ENCODE measurements at regions not wholly inside any gene's neighbourhood (a gene's known extent, or its start where the extent isn't known, plus 50 kb on each side); places are given as distances from the start of the nearest gene placed in this dataset.

DNA sequence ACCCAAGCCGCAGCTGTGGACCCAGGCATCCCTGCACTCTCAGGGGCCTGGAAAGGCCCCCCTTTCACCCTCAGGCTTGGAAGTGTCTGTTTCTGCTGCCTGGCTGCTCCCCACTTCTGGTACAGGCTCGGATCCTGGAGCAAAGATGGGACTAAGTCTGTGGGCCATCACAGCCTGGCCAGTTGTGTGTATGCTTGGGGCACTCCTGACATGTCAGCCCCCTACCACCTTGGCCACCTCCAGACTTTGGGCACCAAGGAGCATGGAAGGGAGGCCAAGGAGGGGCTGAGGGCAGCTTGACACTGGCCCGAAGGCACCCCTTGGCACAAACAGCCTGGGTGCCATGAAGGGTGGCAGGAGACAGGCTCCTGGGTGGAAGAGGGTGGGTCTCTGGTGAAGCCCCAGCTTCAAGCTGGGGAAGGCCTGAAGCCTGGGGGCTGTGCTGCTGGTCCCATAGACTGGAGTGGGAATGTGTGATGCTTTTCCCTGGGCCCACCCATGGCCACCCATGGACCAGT is 799.4 kb upstream of the AGA start:
- Mint-ChIP-seq H3K9me3 (ENCODE audit: unreplicated experiment) (peaks cover 8% of the 10 kb centered on the region), H3K36me3 (ENCODE audit: insufficient read depth, unreplicated experiment) (no peaks in the 10 kb centered on the region), H3K4me1 (ENCODE audit: insufficient read depth, unreplicated experiment) (no peaks in the 10 kb centered on the region), H3K27me3 (ENCODE audit: insufficient read depth, unreplicated experiment) (no peaks in the 10 kb centered on the region), H3K4me3 (ENCODE audit: unreplicated experiment) (no peak overlapping the region), H3K27ac (ENCODE audit: low read depth, unreplicated experiment) (no peak overlapping the region)
- CTCF ChIA-PET, result interaction anchor here (0.7 kb wide), 1 partner anchor 541 kb away, joined by 3 read pairs; no protein-coding TSS in a partner anchor
- POLR2A ChIA-PET, result interaction anchor here (0.5 kb wide), 1 partner anchor 165 kb away, joined by 3 read pairs; no protein-coding TSS in a partner anchor
- no peak for DNase-seq (ENCODE audit: unreplicated experiment)
- no TSS peak for BruUV-seq (replicated peaks)
- intact Hi-C loops (cut with micrococcal nuclease), result no loop called here
- TF ChIP-seq, protein P1, sequence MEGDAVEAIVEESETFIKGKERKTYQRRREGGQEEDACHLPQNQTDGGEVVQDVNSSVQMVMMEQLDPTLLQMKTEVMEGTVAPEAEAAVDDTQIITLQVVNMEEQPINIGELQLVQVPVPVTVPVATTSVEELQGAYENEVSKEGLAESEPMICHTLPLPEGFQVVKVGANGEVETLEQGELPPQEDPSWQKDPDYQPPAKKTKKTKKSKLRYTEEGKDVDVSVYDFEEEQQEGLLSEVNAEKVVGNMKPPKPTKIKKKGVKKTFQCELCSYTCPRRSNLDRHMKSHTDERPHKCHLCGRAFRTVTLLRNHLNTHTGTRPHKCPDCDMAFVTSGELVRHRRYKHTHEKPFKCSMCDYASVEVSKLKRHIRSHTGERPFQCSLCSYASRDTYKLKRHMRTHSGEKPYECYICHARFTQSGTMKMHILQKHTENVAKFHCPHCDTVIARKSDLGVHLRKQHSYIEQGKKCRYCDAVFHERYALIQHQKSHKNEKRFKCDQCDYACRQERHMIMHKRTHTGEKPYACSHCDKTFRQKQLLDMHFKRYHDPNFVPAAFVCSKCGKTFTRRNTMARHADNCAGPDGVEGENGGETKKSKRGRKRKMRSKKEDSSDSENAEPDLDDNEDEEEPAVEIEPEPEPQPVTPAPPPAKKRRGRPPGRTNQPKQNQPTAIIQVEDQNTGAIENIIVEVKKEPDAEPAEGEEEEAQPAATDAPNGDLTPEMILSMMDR (IDR thresholded peaks at IDR 0.05; ENCODE audit: unreplicated experiment), result no peak

DNA sequence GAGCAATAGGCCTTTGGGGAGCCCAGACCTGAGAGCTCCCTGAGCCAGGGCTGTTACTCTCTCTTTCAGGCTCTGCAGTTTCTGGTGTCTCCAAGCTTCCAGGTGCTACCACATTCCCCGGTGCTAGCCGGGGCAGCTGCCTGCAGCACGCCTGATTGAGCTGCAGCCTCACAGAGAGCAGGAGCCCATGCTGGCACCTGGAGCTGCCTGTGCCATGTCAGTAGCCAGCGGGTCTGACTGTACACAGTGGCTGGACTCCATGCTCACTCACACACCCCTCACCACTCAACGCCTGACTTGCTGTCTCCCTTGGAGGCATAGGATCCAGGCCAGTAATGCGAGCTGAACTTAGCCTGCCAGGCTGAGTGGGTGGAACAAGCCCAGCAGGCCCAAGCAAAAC is 800.4 kb upstream of the AGA start:
- Mint-ChIP-seq H3K4me3 (ENCODE audit: unreplicated experiment) (no peak overlapping the region), H3K36me3 (ENCODE audit: insufficient read depth, unreplicated experiment) (no peaks in the 10 kb centered on the region), H3K27ac (ENCODE audit: low read depth, unreplicated experiment) (no peak overlapping the region), H3K27me3 (ENCODE audit: insufficient read depth, unreplicated experiment) (no peaks in the 10 kb centered on the region), H3K4me1 (ENCODE audit: insufficient read depth, unreplicated experiment) (no peaks in the 10 kb centered on the region), H3K9me3 (ENCODE audit: unreplicated experiment) (peaks cover 8% of the 10 kb centered on the region)
- ChIA-PET POLR2A (no interaction called here), CTCF (interaction anchor here (0.6 kb wide), 1 partner anchor 12 kb away, joined by 6 read pairs; no protein-coding TSS in a partner anchor)
- no peak for DNase-seq (ENCODE audit: unreplicated experiment)
- TF ChIP-seq, protein P1 (IDR thresholded peaks at IDR 0.05; ENCODE audit: unreplicated experiment), result no peak
- intact Hi-C loops (cut with micrococcal nuclease), result no loop called here
- BruUV-seq (replicated peaks), result no TSS peak

- TF ChIP-seq, protein P1 (IDR thresholded peaks at IDR 0.05; ENCODE audit: unreplicated experiment), result no peak
- BruUV-seq (replicated peaks), result no TSS peak
- no peak for DNase-seq (ENCODE audit: unreplicated experiment)
- intact Hi-C loops (cut with micrococcal nuclease), result no loop called here
- Mint-ChIP-seq H3K27me3 (ENCODE audit: insufficient read depth, unreplicated experiment) (no peaks in the 10 kb centered on the region), H3K36me3 (ENCODE audit: insufficient read depth, unreplicated experiment) (no peaks in the 10 kb centered on the region), H3K4me3 (ENCODE audit: unreplicated experiment) (no peak overlapping the region), H3K9me3 (ENCODE audit: unreplicated experiment) (peaks cover 5% of the 10 kb centered on the region), H3K27ac (ENCODE audit: low read depth, unreplicated experiment) (no peak overlapping the region), H3K4me1 (ENCODE audit: insufficient read depth, unreplicated experiment) (no peaks in the 10 kb centered on the region)
- ChIA-PET CTCF (no interaction called here), POLR2A (no interaction called here)
These were observed 802.5 kb upstream of the AGA start for GRCh38 chr4:178244785-178245184.

DNA sequence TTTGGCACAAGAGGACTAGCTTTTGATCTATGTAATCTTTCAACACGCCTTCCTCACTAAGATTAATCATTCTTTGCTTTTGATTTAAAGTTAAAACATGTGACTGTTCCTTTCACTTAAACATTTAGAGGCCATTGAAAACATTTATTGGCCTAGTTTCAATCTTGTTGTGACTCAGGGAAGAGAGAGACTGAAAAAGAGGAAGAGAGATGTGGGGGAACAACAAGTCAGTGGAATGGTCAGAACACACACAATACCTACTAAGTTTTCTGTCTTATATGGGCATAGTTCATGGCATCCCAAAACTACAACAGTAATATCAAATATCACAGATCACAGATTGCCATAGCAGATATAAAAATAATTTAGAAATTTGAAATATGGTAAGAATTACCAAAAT is 812.9 kb upstream of the AGA start:
- no peak overlapping the region for H3K4me3 Mint-ChIP-seq (ENCODE audit: unreplicated experiment)
- no peak overlapping the region for H3K27ac Mint-ChIP-seq (ENCODE audit: low read depth, unreplicated experiment)
- CTCF ChIA-PET, result interaction anchor here (0.6 kb wide), 1 partner anchor 48 kb away, joined by 3 read pairs; no protein-coding TSS in a partner anchor
- H3K27me3 Mint-ChIP-seq (ENCODE audit: insufficient read depth, unreplicated experiment), result no peaks in the 10 kb centered on the region
- POLR2A ChIA-PET, result no interaction called here
- DNase-seq (ENCODE audit: unreplicated experiment), result no peak
- intact Hi-C loops (cut with micrococcal nuclease), result no loop called here
- no peaks in the 10 kb centered on the region for H3K9me3 Mint-ChIP-seq (ENCODE audit: unreplicated experiment)
- H3K36me3 Mint-ChIP-seq (ENCODE audit: insufficient read depth, unreplicated experiment), result no peaks in the 10 kb centered on the region
- peaks cover 17% of the 10 kb centered on the region for H3K4me1 Mint-ChIP-seq (ENCODE audit: insufficient read depth, unreplicated experiment)
- TF ChIP-seq, protein P1 (IDR thresholded peaks at IDR 0.05; ENCODE audit: unreplicated experiment), result no peak
- BruUV-seq (replicated peaks), result no TSS peak
